GM12878 (cell line): ENCODE measurements at regions not wholly inside any gene's neighbourhood (a gene's known extent, or its start where the extent isn't known, plus 50 kb on each side); places are given as distances from the start of the nearest gene placed in this dataset.

ENCODE experiments used
- ATAC-seq: fragments of 200-7000 bp; cut with Tn5 transposase; 3 replicates; pipeline ENCODE4 v1.9.1; 2020; ENCODE audit warnings: mild to moderate bottlenecking, moderate library complexity
- BruUV-seq: library from RNA; stranded (reverse); fragments of 400-500 nt; replicated peaks from 2 replicates; lab custom pipeline; 2021; lab: Mats Ljungman, UMichigan
- CTCF ChIA-PET: fragments of 300-600 bp; sonication (Branson Sonifier 250); formaldehyde crosslinking; extraction: SDS; loops from one replicate; lab custom pipeline; 2021; ENCODE audit warnings: inconsistent platforms; lab: Yijun Ruan, JAX
- POLR2A ChIA-PET: fragments of 350-600 bp; formaldehyde crosslinking; extraction: SDS; loops from one replicate; lab custom pipeline; 2021; ENCODE audit warnings: inconsistent platforms; lab: Charles Lee
- RAD21 ChIA-PET: fragments of 300-600 bp; sonication (Branson Sonifier 250); formaldehyde crosslinking; loops from one replicate; lab custom pipeline; 2023; ENCODE audit warnings: antibody characterized with exemption; ENCODE audit not compliant: unreplicated experiment; lab: Charles Lee
- SMC1A ChIA-PET: fragments of 300-600 bp; sonication (Branson Sonifier 250); formaldehyde crosslinking; loops from one replicate; lab custom pipeline; 2023; ENCODE audit not compliant: unreplicated experiment, uncharacterized antibody; lab: Charles Lee
- DNase-seq: peaks from one replicate; pipeline ENCODE4 v3.0.0-alpha.2; 2011; ENCODE audit warnings: low read depth, low spot score
- FAIRE-seq: peaks from 3 replicates; lab custom pipeline; 2011; peaks lifted over from hg19 to GRCh38; lab: Jason Lieb, UNC
- H2AFZ ChIP-seq: 2 replicates; pipeline ENCODE4 v1.6.0; 2011; ENCODE audit warnings: low read depth, low read length, control low read depth; ENCODE audit not compliant: control insufficient read depth
- H3K27ac ChIP-seq: 2 replicates; pipeline ENCODE4 v1.5.1; 2011; ENCODE audit warnings: control low read depth; ENCODE audit not compliant: control insufficient read depth, insufficient read depth
- H3K27me3 ChIP-seq, 2 experiments: replicated peaks in 1 of 2; 2 replicates each; pipeline versions ENCODE4 v1.6.0 to v1.6.1; 2011; ENCODE audit warnings: low read length in 1 of 2; ENCODE audit not compliant: control insufficient read depth in 2 of 2, insufficient read depth in 2 of 2
- H3K36me3 ChIP-seq, 2 experiments: 2 replicates each; pipeline ENCODE4 v1.5.1; 2011; ENCODE audit warnings: low read length in 1 of 2; ENCODE audit not compliant: control insufficient read depth in 2 of 2, insufficient read depth in 2 of 2
- H3K4me1 ChIP-seq: 2 replicates; pipeline ENCODE4 v1.6.1; 2011; ENCODE audit warnings: mild to moderate bottlenecking, low read length, moderate library complexity, mixed read lengths; ENCODE audit not compliant: control insufficient read depth, insufficient read depth
- H3K4me2 ChIP-seq: 2 replicates; pipeline ENCODE4 v1.6.0; 2011; ENCODE audit warnings: control low read depth; ENCODE audit not compliant: control insufficient read depth, insufficient read depth
- H3K4me3 ChIP-seq: fragments of 200-600 bp; sonication (generic); 2 replicates; pipeline ENCODE4 v1.5.1; 2016
- H3K79me2 ChIP-seq: 2 replicates; pipeline ENCODE4 v1.6.0; 2011; ENCODE audit warnings: low read length; ENCODE audit not compliant: control insufficient read depth, insufficient read depth
- H3K9ac ChIP-seq: 2 replicates; pipeline ENCODE4 v1.8.0; 2011; ENCODE audit warnings: low read length, control low read depth, mixed read lengths; ENCODE audit not compliant: control insufficient read depth, insufficient read depth
- H3K9me3 ChIP-seq: replicated peaks from 3 replicates; pipeline ENCODE4 v1.5.1; 2011; ENCODE audit warnings: mild to moderate bottlenecking, low read length; ENCODE audit not compliant: control insufficient read depth, insufficient read depth
- H4K20me1 ChIP-seq: 2 replicates; pipeline ENCODE4 v1.6.0; 2011; ENCODE audit not compliant: control insufficient read depth, insufficient read depth
- EP300 ChIP-seq, 2 experiments: fragments of 150-350 bp in 1 of 2; IDR thresholded peaks; 2 replicates each; pipeline ENCODE4 v1.6.1; 2011 to 2012; ENCODE audit warnings: low read depth in 2 of 2, low read length in 2 of 2, borderline replicate concordance in 1 of 2, improper control_type of control experiment in 1 of 2, inconsistent platforms in 1 of 2; ENCODE audit not compliant: control insufficient read depth in 1 of 2
- ESRRA ChIP-seq: IDR thresholded peaks from 2 replicates; pipeline ENCODE4 v1.6.1; 2012; ENCODE audit warnings: mild to moderate bottlenecking, low read length, improper control_type of control experiment
- GATAD2B ChIP-seq: fragments of 450-650 bp; conservative IDR thresholded peaks from 2 replicates; pipeline ENCODE4 v1.6.1; 2017; ENCODE audit warnings: low read depth, mild to moderate bottlenecking, moderate library complexity
- HCFC1 ChIP-seq: fragments of 150-350 bp; IDR thresholded peaks from 2 replicates; pipeline ENCODE4 v1.6.1; 2014; ENCODE audit warnings: low read length
- LARP7 ChIP-seq: fragments of 450-650 bp; IDR thresholded peaks from 2 replicates; pipeline ENCODE4 v1.6.1; 2017; ENCODE audit warnings: mild to moderate bottlenecking
- NRF1 ChIP-seq: conservative IDR thresholded peaks from 2 replicates; pipeline ENCODE4 v1.6.1; 2011; ENCODE audit warnings: mild to moderate bottlenecking, low read depth, low read length, improper control_type of control experiment
- POLR2AphosphoS2 ChIP-seq: IDR thresholded peaks from 2 replicates; pipeline ENCODE4 v1.6.1; 2011; ENCODE audit warnings: low read depth, mild to moderate bottlenecking, low read length, improper control_type of control experiment, moderate library complexity
- SMARCA5 ChIP-seq: fragments of 450-650 bp; IDR thresholded peaks from 2 replicates; pipeline ENCODE4 v1.6.1; 2017; ENCODE audit warnings: mild to moderate bottlenecking
- TCF3 ChIP-seq: IDR thresholded peaks from 2 replicates; pipeline ENCODE4 v1.6.1; 2012; ENCODE audit warnings: low read depth, mild to moderate bottlenecking, low read length, borderline replicate concordance; ENCODE audit not compliant: insufficient read depth
- WGBS: methylation state at CpG from one replicate; pipeline ENCODE4 v1.1.6; 2016; ENCODE audit warnings: low lambda C conversion rate; ENCODE audit not compliant: insufficient replicate concordance, insufficient coverage; ENCODE audit errors: missing lambda C conversion rate; 5-methylcytosine and 5-hydroxymethylcytosine counted together
- in situ Hi-C: fragments of 300-500 bp; cut with MboI; formaldehyde crosslinking; loops from 9 replicates; pipeline ENCODE4 v1.14.3; 2018; ENCODE audit warnings: mixed read lengths
- intact Hi-C: fragments of 100-400 bp; cut with micrococcal nuclease; formaldehyde crosslinking; loops from one replicate; pipeline ENCODE4 v1.14.2; 2022; ENCODE audit not compliant: unreplicated experiment
- TF ChIP-seq, protein P1 (sequence below): fragments of 450-650 bp; formaldehyde crosslinking; IDR thresholded peaks from 2 replicates; pipeline ENCODE4 v1.4.0; 2022; ENCODE audit warnings: mild to moderate bottlenecking, moderate library complexity

GRCh38 chr4:53865054-53865453 is 199.4 kb downstream of the CHIC2 start:
- FAIRE-seq = no peak
- SMC1A ChIA-PET = no interaction called here
- 34% methylated on average over 5 of the region's 5 CpGs for WGBS

More at GRCh38 chr4:53865054-53865453, 199.4 kb downstream of the CHIC2 start:
- POLR2A ChIA-PET = interaction anchor here (0.6 kb wide), 1 partner anchor 419 kb away, joined by 3 read pairs; no protein-coding TSS in a partner anchor
- no peaks in the 10 kb centered on the region for H3K36me3 ChIP-seq
- in situ Hi-C loops (no loop called here), intact Hi-C loops (no loop called here)
- H3K27me3 ChIP-seq = no peaks in the 10 kb centered on the region
- no peak overlapping the region for H3K27ac ChIP-seq
- RAD21 ChIA-PET = no interaction called here
- H3K4me2 ChIP-seq = no peak overlapping the region
- CTCF ChIA-PET = interaction anchor here (0.8 kb wide), 1 partner anchor 351 kb away, joined by 3 read pairs; no protein-coding TSS in a partner anchor
- no TSS peak for BruUV-seq
- DNase-seq (no peak), ATAC-seq (no peak)
- TF ChIP-seq HCFC1 (no peak), ESRRA (no peak), GATAD2B (no peak), EP300 (IDR thresholded peaks at IDR 0.05; ENCODE audit: borderline replicate concordance in 1 of 2, control insufficient read depth in 1 of 2, low read depth in 2 of 2, low read length in 2 of 2) (no peak), SMARCA5 (no peak), NRF1 (no peak), POLR2AphosphoS2 (no peak), TCF3 (no peak), LARP7 (no peak)
- TF ChIP-seq, protein P1, sequence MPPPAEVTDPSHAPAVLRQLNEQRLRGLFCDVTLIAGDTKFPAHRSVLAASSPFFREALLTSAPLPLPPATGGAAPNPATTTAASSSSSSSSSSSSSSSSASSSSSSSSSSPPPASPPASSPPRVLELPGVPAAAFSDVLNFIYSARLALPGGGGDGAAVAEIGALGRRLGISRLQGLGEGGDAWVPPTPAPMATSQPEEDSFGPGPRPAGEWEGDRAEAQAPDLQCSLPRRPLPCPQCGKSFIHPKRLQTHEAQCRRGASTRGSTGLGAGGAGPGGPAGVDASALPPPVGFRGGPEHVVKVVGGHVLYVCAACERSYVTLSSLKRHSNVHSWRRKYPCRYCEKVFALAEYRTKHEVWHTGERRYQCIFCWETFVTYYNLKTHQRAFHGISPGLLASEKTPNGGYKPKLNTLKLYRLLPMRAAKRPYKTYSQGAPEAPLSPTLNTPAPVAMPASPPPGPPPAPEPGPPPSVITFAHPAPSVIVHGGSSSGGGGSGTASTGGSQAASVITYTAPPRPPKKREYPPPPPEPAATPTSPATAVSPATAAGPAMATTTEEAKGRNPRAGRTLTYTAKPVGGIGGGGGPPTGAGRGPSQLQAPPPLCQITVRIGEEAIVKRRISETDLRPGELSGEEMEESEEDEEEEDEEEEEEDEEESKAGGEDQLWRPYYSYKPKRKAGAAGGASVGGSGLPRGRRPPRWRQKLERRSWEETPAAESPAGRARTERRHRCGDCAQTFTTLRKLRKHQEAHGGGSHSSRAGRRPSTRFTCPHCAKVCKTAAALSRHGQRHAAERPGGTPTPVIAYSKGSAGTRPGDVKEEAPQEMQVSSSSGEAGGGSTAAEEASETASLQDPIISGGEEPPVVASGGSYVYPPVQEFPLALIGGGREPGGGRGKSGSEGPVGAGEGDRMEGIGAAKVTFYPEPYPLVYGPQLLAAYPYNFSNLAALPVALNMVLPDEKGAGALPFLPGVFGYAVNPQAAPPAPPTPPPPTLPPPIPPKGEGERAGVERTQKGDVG = no peak
- no peaks in the 10 kb centered on the region for H3K9me3 ChIP-seq
- H2AFZ ChIP-seq = no peak overlapping the region
- H3K4me1 ChIP-seq = no peaks in the 10 kb centered on the region
- H3K79me2 ChIP-seq = no peaks in the 10 kb centered on the region
- H3K4me3 ChIP-seq = no peak overlapping the region
- no peak overlapping the region for H3K9ac ChIP-seq
- H4K20me1 ChIP-seq = no peaks in the 10 kb centered on the region
